ENCODE measurements at regions not wholly inside any gene's neighbourhood (a gene's known extent, or its start where the extent isn't known, plus 50 kb on each side); places are given as distances from the start of the nearest gene placed in this dataset.

DNA sequence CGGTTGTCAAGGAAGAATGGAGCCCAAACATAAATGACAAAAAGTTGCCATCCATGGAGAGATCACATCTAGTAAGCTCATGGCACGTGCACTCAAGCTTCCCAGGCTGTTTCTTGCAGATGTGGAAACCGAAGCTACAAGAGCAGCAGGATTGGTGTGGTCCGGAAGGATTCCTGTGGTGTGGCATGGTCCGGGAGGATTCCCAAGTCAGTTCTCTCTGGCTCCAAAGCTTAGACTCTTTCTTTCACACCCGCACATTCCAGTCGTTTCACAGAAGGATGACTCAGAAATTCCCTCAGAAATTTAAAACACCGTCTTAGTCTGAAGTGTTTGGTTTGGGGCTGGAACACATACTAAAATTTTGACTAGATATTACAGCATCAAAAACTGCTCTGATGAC is 78.0 kb upstream of the DRD2 start:
- no peak for DNase-seq

GRCh38 chr11:113552271-113552670 is 77.1 kb upstream of the DRD2 start:
- DNase-seq = no peak

GRCh38 chr11:113551645-113552044 is 76.4 kb upstream of the DRD2 start:
- DNase-seq = no peak

DNA sequence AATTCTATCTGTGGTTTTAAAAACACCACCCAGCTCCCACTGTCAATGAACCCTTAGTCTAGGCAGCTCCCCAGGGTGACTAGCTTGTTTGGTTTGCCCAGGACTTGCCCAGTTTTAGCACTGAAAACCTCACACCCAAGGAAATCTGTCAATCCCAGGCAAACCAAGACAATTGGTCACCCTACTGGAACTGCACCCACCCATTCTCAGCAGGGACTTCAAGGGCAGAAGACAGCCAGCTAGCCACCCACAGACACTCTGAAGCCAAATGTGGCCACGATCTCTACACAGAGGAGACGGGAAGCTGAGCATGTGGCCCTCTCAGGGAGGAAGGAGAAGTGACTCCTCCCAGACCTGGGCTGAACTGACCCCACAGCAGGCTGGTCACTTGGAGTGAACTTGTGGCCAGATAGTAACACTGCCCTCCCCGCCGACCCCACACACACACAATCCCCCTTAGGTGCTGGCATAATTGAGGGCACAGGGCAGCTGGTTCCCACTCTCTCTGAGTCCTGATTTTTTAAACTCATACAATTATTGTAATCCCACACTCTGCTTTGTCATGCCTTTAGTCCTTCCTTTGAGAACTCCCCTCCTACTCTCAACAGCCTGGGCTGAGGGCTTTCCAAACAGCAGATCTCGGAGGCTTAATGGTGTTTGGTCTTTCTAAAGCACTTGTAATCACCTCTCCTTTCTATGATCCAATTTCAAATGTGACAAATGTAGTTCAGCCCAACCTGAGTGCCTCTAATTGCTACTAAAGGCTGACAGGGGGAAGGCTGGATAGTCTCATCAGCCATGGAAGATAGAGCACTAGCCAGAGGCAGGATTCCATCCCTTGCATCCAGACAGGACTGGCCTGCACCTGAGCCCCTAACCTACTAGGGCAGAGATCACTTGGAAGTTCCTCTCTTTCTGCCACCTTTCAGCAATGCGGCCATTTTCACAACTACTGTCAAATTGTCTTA is 74.7 kb upstream of the DRD2 start:
- no peak for DNase-seq

DNA sequence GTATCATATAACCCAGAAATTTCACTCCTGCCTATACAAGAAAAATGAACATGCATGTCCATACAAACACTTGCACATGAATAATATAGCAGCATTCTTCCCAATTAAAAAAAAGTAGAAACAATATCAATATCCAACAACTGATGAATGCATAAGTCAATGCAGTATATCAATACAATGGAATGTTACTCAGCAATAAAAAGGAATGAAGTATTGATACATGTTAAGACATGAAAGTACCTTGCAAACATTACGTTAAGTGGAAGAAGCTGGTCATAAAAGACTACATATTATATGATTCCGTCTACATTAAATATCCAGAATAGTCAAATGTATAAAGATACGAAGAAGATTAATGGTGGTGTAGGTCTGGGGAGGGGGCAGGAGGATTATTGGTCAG is 73.9 kb upstream of the DRD2 start:
- DNase-seq = no peak

DNA sequence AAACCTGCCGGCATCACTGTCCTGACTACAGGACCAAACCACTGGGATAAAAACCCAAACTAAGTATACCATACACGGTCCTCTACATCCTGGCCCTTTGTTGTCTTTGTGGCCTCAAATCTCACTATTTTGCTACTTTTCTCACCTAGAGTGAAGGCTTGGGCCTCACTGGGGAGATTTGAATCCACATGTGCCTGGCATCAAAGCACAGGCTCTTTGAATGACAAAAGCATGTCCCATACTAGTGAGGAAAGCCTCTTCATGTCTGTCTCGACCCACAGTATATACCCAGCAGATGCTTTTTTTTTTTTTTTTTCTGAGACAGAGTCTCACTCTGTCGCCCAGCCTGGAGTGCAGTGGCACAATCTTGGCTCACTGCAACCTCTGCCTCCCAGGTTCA is 72.5 kb upstream of the DRD2 start:
- DNase-seq = no peak

GRCh38 chr11:113546757-113547507 is 71.7 kb upstream of the DRD2 start:
- DNase-seq = no peak

- DNase-seq = no peak
These were observed 67.2 kb upstream of the DRD2 start for GRCh38 chr11:113542420-113542819.

DNA sequence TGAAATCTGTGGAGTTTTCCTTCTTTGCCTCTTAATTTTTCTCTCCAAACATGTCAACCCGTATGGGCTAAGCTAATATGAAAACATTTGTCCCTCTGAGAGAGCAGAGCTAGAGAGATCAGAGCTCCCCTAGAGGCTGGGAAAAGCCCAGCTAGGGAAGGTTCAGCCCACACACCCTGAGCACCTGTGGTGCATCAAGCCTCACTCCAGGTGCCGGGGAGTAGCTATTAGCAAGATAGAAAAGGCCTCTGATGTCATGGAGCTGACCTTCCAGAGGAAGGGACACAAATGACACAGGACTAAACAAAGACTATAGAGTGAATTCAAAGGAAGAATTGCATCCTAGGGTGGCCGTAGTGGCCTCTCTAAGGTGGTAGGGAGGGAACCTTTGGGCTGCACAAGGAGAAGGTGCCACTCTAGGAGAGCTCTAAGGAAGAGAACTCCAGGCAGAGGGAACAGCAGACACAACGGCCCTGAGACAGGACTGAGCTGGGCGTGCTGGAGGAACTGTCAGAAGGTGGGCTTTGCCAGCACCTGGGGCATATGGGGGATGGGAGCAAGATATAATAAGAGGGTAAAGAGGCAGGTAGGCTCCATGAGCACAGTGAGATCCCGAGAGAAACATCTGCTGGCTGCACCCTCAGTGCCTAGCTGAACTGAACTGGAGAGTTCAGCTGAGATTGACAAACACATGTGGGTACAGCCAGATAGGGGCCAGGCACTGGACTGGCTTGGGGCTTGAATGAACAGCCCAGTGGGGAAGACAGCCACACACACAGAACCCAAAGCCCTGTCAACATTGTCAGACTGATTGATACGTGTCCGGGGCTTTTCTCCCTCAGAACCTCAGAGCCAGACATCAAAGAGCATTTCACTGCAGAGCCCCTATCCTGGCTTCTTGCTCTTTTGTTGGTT is 65.5 kb upstream of the DRD2 start:
- no peak for DNase-seq

DNA sequence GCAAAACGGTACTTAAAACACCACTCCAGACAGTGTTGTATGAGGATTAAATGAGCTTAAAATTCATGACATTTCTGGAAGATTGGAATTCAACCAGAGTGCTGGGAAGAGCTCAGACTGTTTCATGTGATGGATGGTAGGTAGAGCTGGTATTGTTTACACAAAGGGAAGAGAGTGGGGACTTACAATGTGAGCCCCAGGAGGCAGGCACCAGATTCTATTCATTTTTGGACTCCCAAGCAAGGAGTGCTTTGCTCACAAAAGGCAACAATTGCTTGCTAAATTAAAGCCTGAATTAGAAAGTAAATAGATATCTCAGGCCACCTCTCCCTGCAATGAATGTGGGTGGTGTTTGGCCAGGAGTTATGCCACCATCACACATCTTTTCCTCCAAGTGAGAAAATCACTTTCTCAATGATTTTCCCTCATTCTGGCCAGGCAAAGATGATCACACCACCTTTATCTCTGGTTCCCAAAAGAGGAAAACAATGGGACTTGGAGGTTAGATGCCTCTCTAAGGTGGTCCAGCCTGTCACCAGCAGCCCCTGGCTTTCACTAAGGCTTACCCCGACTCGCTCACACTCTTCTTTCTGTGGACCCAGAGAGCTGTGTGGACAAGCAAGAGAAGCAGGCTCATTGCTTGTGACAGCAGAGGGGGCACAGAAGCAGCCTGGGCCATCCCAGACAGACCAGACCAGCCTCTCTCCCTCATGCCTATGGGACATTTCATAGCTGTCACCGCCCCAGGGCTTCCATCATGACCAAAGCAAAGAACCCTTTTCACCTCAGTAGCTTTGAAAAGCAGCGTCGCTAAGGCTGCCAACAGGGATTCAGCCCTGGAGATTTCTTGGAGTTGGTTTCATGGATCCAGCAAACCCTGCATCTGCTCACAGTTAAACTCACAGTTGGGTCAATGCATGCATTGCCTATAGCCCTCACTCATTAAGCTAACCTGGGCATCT is 63.5 kb upstream of the DRD2 start:
- no peak for DNase-seq

GRCh38 chr11:113534625-113535024 is 59.4 kb upstream of the DRD2 start:
- no peak for DNase-seq

DNA sequence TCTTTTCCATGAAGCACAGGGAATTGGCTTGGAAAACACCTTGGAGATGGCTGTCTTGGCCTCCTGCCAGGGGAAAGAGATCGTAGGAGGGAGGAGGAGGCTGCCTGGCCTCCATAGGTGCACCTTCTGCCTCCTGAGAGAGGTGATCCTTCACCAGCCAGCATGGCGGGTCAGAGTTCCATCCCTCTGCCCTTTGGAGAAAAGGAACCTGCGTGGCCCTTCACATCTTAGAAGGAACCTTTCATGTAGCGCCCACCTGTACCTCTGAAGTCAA is 58.2 kb upstream of the DRD2 start:
- no peak for DNase-seq

DNA sequence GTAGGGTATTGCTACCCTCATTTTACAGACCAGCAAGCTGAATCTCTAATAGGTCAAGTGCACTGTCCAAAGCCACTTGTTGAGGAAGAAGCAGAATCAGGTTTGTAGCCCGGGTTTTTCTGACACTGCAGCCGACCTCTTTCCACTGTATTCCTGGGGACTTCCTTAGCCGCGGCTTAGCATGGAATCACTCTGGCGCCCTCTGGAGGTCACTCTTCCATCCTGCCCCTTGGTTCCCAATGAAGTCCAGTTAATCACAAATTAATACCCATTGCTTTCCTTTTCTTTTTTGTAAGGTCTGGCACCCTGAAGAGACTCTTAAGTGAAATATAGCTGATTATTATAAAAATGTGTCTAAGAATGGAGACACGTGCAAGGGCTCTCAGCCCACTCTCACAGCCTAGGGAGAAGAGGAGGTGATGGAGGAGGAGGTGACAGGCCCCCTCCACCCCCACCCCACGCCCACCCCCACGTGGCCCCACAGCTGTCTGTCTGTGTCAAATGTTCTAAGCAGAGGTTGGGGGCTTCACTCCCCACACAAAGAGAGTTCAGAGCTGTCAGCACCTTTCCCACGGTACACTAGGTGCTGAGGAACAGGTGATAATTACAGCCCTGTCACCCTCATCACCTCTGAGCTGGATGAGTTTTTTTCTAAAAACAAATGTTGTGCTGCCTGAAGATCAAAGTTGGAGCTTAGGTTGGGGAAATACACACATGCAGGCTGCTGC is 57.7 kb upstream of the DRD2 start:
- DNase-seq = peak; percentile 51

DNA sequence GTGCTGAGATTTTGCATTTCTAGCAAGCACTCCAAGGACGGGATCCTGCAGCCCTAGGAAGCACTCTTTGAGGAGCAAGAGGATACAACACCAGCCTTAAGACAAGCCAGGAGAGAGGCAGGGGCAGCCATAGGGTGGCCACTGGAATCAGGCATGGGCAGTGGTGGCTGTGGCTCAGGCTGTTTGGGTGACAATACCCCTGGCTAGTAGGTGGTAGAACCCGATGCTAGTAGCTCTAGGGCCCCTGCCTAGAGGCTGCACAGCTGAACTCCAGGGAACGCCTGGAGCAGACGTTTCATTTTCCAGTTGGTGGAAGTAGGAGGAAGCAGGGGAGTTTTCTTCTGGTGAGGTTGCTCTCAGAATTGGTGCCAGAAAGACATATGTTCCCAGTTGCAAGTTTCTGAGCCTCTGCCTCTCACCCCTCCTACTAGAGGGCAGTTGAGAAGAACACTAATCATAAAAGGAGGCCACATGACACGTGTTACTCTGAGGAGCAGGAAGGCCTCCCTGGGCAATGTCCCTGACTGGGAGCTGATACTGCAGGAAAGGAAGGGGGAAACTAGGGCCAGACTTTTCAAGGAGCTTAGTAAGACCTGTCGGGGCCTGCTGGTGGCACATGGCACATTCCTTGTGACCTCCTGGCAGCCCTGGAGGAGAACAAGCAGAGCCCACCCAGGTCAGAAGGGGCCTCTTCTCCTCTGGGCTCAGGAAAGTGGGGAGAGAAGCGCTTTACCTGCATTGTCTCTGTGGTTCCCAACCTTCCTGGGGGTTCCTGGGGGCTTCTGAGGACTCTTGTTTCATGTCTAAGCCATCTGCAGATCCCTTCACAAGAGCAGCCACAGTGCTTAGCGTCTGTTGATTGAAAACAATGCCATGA is 56.6 kb upstream of the DRD2 start:
- no peak for DNase-seq

DNA sequence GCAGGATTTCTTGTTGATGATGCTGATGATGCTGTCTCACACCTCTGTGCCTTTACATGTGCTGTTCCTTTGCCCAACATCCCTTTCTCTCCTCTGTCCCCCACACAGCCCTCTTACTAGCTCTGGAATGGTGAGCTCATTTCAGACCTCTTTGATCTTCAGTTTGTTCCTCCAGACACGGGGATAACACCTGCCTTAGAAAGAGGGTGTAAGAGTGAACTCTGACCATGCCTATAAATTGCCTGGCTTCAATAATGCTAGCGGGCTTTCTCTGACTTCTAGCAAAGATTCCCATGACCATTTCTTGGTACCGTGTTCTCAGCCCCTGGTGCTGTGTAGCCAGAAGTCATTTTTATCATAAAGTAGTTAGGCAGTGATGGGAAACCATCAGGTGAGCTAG is 55.9 kb upstream of the DRD2 start:
- no peak for DNase-seq

GRCh38 chr11:113529606-113530005 is 54.4 kb upstream of the DRD2 start:
- no peak for DNase-seq

DNA sequence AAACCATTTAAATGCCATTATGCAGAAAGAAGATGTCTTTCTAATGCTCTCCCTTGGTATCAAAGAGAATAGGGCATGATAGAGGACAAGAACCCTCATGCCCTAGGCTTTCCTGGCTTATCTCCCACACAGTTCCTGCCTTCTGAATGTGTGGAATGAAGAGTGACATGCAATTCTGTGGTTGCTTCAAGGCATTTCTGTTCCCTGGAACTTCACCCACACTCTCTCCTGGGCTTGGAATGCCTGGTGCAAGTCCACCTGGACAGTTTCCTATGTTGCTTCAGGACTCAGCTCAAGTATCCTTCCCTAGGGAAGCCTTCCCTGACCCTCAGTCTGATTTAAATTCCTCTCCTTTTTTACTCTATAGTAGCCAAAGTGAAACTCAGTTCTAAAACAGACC is 53.8 kb upstream of the DRD2 start:
- DNase-seq = no peak

GRCh38 chr11:113526521-113526920 is 51.3 kb upstream of the DRD2 start:
- DNase-seq = no peak

All from activated CD8-positive, alpha-beta memory T cell treated with anti-CD3 and anti-CD28 coated beads, Interleukin-2, amount 50 U/mL, for 4 hours (primary cell).